HEK293 (cell line): ENCODE measurements at regions not wholly inside any gene's neighbourhood (a gene's known extent, or its start where the extent isn't known, plus 50 kb on each side); places are given as distances from the start of the nearest gene placed in this dataset.

Experiments used
- HOXA7 ChIP-seq: sonication (generic); formaldehyde crosslinking; IDR thresholded peaks from 2 replicates; pipeline ENCODE4 v1.8.1; 2022; ENCODE audit warnings: missing genetic modification reagents, borderline replicate concordance
- IKZF3 ChIP-seq: fragments of 450-650 bp; IDR thresholded peaks from 2 replicates; pipeline ENCODE4 v1.5.0; 2018; ENCODE audit warnings: missing biosample characterization, mild to moderate bottlenecking, missing genetic modification characterization, moderate library complexity
- PRDM1 ChIP-seq: fragments of 450-650 bp; formaldehyde crosslinking; IDR thresholded peaks from 2 replicates; pipeline ENCODE4; 2016; ENCODE audit warnings: missing biosample characterization, missing genetic modification characterization
- YY1 ChIP-seq: fragments of 450-650 bp; formaldehyde crosslinking; IDR thresholded peaks from 2 replicates; pipeline ENCODE4 v1.5.1; 2018; ENCODE audit warnings: missing biosample characterization, missing genetic modification characterization
- ZNF184 ChIP-seq: fragments of 450-650 bp; IDR thresholded peaks from 2 replicates; pipeline ENCODE4 v1.5.1; 2018; ENCODE audit warnings: missing biosample characterization, mild to moderate bottlenecking, missing genetic modification characterization
- ZNF707 ChIP-seq: fragments of 450-650 bp; formaldehyde crosslinking; IDR thresholded peaks from 2 replicates; pipeline ENCODE4 v1.5.1; 2016; ENCODE audit warnings: missing biosample characterization, missing genetic modification characterization
- TF ChIP-seq, protein P1 (sequence below): fragments of 450-650 bp; formaldehyde crosslinking; IDR thresholded peaks from 2 replicates; pipeline ENCODE4 v1.5.1; 2016; ENCODE audit warnings: missing biosample characterization, missing genetic modification characterization
- TF ChIP-seq, protein P2 (sequence below): fragments of 450-650 bp; formaldehyde crosslinking; IDR thresholded peaks from 2 replicates; pipeline ENCODE4 v1.5.1; 2016; ENCODE audit warnings: missing biosample characterization, missing genetic modification characterization
- TF ChIP-seq, protein P3 (sequence below): fragments of 450-650 bp; formaldehyde crosslinking; IDR thresholded peaks from 2 replicates; pipeline ENCODE4 v1.5.1; 2016; ENCODE audit warnings: missing biosample characterization, missing genetic modification characterization

DNA sequence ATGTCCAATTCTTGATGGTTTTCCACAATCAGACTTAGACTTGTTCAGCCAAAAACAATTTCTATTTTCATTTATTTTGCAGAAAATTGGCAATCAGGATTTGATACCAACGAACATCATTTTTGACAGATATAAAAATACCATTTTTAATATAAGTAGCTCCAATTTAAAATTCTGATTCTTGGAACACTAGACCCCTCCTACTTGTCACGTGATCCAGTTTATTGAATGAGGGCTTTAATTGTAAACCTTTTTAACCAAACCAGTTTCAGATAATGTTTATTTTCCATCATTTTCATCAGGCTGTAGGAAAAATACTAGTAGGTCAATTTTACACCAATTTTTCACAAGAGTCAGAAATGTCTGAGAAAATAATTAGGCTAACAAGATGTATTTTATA lies 607.2 kb upstream of the RGS18 start:
- TF ChIP-seq, protein P1, sequence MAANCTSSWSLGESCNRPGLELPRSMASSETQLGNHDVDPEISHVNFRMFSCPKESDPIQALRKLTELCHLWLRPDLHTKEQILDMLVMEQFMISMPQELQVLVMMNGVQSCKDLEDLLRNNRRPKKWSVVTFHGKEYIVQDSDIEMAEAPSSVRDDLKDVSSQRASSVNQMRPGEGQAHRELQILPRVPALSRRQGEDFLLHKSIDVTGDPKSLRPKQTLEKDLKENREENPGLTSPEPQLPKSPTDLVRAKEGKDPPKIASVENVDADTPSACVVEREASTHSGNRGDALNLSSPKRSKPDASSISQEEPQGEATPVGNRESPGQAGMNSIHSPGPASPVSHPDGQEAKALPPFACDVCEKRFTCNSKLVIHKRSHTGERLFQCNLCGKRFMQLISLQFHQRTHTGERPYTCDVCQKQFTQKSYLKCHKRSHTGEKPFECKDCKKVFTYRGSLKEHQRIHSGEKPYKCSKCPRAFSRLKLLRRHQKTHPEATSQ = no peak
- TF ChIP-seq, protein P2, sequence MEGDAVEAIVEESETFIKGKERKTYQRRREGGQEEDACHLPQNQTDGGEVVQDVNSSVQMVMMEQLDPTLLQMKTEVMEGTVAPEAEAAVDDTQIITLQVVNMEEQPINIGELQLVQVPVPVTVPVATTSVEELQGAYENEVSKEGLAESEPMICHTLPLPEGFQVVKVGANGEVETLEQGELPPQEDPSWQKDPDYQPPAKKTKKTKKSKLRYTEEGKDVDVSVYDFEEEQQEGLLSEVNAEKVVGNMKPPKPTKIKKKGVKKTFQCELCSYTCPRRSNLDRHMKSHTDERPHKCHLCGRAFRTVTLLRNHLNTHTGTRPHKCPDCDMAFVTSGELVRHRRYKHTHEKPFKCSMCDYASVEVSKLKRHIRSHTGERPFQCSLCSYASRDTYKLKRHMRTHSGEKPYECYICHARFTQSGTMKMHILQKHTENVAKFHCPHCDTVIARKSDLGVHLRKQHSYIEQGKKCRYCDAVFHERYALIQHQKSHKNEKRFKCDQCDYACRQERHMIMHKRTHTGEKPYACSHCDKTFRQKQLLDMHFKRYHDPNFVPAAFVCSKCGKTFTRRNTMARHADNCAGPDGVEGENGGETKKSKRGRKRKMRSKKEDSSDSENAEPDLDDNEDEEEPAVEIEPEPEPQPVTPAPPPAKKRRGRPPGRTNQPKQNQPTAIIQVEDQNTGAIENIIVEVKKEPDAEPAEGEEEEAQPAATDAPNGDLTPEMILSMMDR (tag by site-specific recombination) = no peak
- TF ChIP-seq PRDM1 (tag by site-specific recombination) (no peak), HOXA7 (no peak), YY1 (tag by site-specific recombination) (no peak), ZNF707 (tag by site-specific recombination) (no peak), IKZF3 (tag by site-specific recombination) (no peak), ZNF184 (no peak)
- TF ChIP-seq, protein P3, sequence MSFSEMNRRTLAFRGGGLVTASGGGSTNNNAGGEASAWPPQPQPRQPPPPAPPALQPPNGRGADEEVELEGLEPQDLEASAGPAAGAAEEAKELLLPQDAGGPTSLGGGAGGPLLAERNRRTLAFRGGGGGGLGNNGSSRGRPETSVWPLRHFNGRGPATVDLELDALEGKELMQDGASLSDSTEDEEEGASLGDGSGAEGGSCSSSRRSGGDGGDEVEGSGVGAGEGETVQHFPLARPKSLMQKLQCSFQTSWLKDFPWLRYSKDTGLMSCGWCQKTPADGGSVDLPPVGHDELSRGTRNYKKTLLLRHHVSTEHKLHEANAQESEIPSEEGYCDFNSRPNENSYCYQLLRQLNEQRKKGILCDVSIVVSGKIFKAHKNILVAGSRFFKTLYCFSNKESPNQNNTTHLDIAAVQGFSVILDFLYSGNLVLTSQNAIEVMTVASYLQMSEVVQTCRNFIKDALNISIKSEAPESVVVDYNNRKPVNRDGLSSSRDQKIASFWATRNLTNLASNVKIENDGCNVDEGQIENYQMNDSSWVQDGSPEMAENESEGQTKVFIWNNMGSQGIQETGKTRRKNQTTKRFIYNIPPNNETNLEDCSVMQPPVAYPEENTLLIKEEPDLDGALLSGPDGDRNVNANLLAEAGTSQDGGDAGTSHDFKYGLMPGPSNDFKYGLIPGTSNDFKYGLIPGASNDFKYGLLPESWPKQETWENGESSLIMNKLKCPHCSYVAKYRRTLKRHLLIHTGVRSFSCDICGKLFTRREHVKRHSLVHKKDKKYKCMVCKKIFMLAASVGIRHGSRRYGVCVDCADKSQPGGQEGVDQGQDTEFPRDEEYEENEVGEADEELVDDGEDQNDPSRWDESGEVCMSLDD (tag by site-specific recombination) = no peak
